Neural cell (in vitro differentiated cells): ENCODE measurements at regions not wholly inside any gene's neighbourhood (a gene's known extent, or its start where the extent isn't known, plus 50 kb on each side); places are given as distances from the start of the nearest gene placed in this dataset.

Experiments used
- H2AFZ ChIP-seq: fragments of 200-600, 300-800 bp; sonication (generic), shearing (Covaris generic); 2 replicates; pipeline ENCODE4 v1.6.0; 2014; ENCODE audit warnings: low read depth, mild to moderate bottlenecking, antibody characterized with exemption, low read length, moderate library complexity
- H3F3A ChIP-seq: fragments of 200-600 bp; shearing (Covaris generic); 2 replicates; pipeline ENCODE4 v1.6.1; 2016; ENCODE audit warnings: mild to moderate bottlenecking, moderate library complexity, mixed read lengths, antibody characterized with exemption, low read length; ENCODE audit not compliant: insufficient read depth, poor library complexity, severe bottlenecking
- H3K27ac ChIP-seq: fragments of 200-600, 300-800 bp; sonication (generic), shearing (Covaris generic); 2 replicates; pipeline ENCODE4 v1.5.1; 2014; ENCODE audit warnings: mild to moderate bottlenecking, low read length, moderate library complexity
- H3K27me3 ChIP-seq: fragments of 300-800, 200-600 bp; sonication (generic), shearing (Covaris generic); 2 replicates; pipeline ENCODE4 v1.6.0; 2014; ENCODE audit warnings: mild to moderate bottlenecking, low read depth, low read length, moderate library complexity; ENCODE audit not compliant: insufficient read depth
- H3K36me3 ChIP-seq: fragments of 300-800, 200-600 bp; sonication (generic), shearing (Covaris generic); 2 replicates; pipeline ENCODE4 v1.5.1; 2014; ENCODE audit warnings: mild to moderate bottlenecking, antibody characterized with exemption, low read length, moderate library complexity; ENCODE audit not compliant: insufficient read depth
- H3K4me2 ChIP-seq: fragments of 300-800, 200-600 bp; sonication (generic), shearing (Covaris generic); 2 replicates; pipeline ENCODE4 v1.6.0; 2014; ENCODE audit warnings: mild to moderate bottlenecking, low read length
- H3K4me3 ChIP-seq: fragments of 300-800, 200-600 bp; sonication (generic), shearing (Covaris generic); 2 replicates; pipeline ENCODE4 v1.5.1; 2014; ENCODE audit warnings: mild to moderate bottlenecking, low read length, moderate library complexity
- H3K79me2 ChIP-seq: fragments of 200-600 bp; shearing (Covaris generic); replicated peaks from 2 replicates; pipeline ENCODE4 v1.6.0; 2014; ENCODE audit warnings: mild to moderate bottlenecking, low read length, moderate library complexity; ENCODE audit not compliant: insufficient read depth
- H3K9ac ChIP-seq: fragments of 300-800, 200-600 bp; sonication (generic), shearing (Covaris generic); 2 replicates; pipeline ENCODE4 v1.6.1; 2016; ENCODE audit warnings: mild to moderate bottlenecking, low read length, mixed read lengths
- H3K9me2 ChIP-seq: fragments of 200-600 bp; shearing (Covaris generic); 2 replicates; pipeline ENCODE4 v1.6.1; 2016; ENCODE audit warnings: mild to moderate bottlenecking, low read length, mixed read lengths; ENCODE audit not compliant: insufficient read depth
- H3K9me3 ChIP-seq: fragments of 200-600, 300-800 bp; sonication (generic), shearing (Covaris generic); 2 replicates; pipeline ENCODE4 v1.6.1; 2016; ENCODE audit warnings: mild to moderate bottlenecking, mixed run types, low read length, moderate library complexity, mixed read lengths
- H4K20me1 ChIP-seq: fragments of 200-600 bp; shearing (Covaris generic); 2 replicates; pipeline ENCODE4 v1.6.1; 2016; ENCODE audit warnings: mild to moderate bottlenecking, mixed run types; ENCODE audit not compliant: insufficient read depth
- CTCF ChIP-seq: fragments of 450-650 bp; IDR thresholded peaks from 2 replicates; pipeline ENCODE4 v1.5.1; 2014; ENCODE audit warnings: antibody characterized with exemption, mild to moderate bottlenecking, moderate library complexity; ENCODE audit not compliant: poor library complexity, severe bottlenecking
- EZH2 ChIP-seq: fragments of 200-600, 300-800 bp; shearing (Covaris generic), sonication (generic); IDR thresholded peaks from 2 replicates; pipeline ENCODE4 v1.6.1; 2014; ENCODE audit warnings: antibody characterized with exemption, low read length, borderline replicate concordance, mild to moderate bottlenecking; ENCODE audit not compliant: insufficient read depth, poor library complexity, severe bottlenecking
- MXI1 ChIP-seq: fragments of 450-650 bp; conservative IDR thresholded peaks from 2 replicates; pipeline ENCODE4 v1.6.1; 2014; ENCODE audit warnings: antibody characterized with exemption, mild to moderate bottlenecking; ENCODE audit not compliant: poor library complexity, severe bottlenecking
- POLR2AphosphoS5 ChIP-seq: IDR thresholded peaks from 2 replicates; pipeline ENCODE4 v1.6.1; 2012
- RAD21 ChIP-seq: fragments of 450-650 bp; conservative IDR thresholded peaks from 2 replicates; pipeline ENCODE4 v1.6.1; 2014; ENCODE audit warnings: antibody characterized with exemption, mild to moderate bottlenecking, moderate library complexity
- SMC3 ChIP-seq: fragments of 450-650 bp; conservative IDR thresholded peaks from 2 replicates; pipeline ENCODE4 v1.6.1; 2014; ENCODE audit warnings: antibody characterized with exemption, mild to moderate bottlenecking, moderate library complexity; ENCODE audit not compliant: poor library complexity
- TAF1 ChIP-seq: IDR thresholded peaks from 2 replicates; pipeline ENCODE4 v1.6.1; 2012; ENCODE audit warnings: low read depth
- TF ChIP-seq, protein P1 (sequence below): IDR thresholded peaks from 2 replicates; pipeline ENCODE4 v1.6.1; 2012; ENCODE audit warnings: borderline replicate concordance

- Histone ChIP-seq H3K27ac (no peak overlapping the region), H3K4me3 (no peak overlapping the region), H3K79me2 (no peaks in the 10 kb centered on the region), H2AFZ (no peak overlapping the region), H3F3A (no peaks in the 10 kb centered on the region), H3K27me3 (no peaks in the 10 kb centered on the region), H3K9ac (no peak overlapping the region), H3K9me3 (no peaks in the 10 kb centered on the region), H3K4me2 (no peak overlapping the region), H3K9me2 (no peaks in the 10 kb centered on the region), H4K20me1 (no peaks in the 10 kb centered on the region), H3K36me3 (no peaks in the 10 kb centered on the region)
- TF ChIP-seq MXI1: no peak
- no peak for TF ChIP-seq EZH2
- no peak for TF ChIP-seq RAD21
- TF ChIP-seq TAF1: no peak
- TF ChIP-seq SMC3: no peak
- no peak for TF ChIP-seq POLR2AphosphoS5
Measured at GRCh38 chr11:21930408-21930807, 262.5 kb upstream of the ANO5 start.

DNA sequence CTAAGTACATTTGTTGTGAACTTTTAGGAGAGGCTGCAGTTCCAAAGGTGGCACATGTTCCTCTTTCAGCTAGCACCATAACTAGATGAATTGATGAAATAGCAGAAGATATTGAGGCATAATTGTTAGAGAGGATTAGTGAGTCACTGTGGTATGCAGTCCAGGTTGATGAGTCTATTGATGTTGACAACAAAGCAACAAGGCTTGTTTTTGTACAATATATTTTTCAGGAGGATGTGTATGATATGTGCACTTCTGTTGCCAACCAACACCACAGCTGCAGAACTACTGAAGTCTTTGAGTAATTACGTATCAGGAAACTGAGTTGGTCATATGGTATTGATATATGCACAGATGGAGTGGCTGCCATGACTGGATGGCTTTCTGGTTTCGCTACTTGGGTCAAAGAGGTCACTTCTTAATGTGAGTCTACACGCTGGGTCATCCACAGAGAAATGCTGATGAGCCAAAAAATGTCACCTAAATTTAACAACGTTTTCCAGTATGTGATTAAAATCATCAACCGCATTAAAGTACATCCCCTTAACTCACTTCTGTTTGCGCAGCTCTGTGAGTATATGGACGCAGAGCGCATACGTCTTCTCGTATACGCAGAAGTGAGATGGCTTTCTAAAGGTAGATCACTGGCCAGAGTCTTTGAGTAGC, 261.3 kb upstream of the ANO5 start:
- Histone ChIP-seq H3K27ac (no peak overlapping the region), H3F3A (no peaks in the 10 kb centered on the region), H3K36me3 (no peaks in the 10 kb centered on the region), H3K4me3 (no peak overlapping the region), H2AFZ (no peak overlapping the region), H3K9me3 (no peaks in the 10 kb centered on the region), H3K79me2 (no peaks in the 10 kb centered on the region), H3K4me2 (no peak overlapping the region), H3K9ac (no peak overlapping the region), H3K9me2 (no peaks in the 10 kb centered on the region), H3K27me3 (no peaks in the 10 kb centered on the region), H4K20me1 (no peaks in the 10 kb centered on the region)
- TF ChIP-seq CTCF: no peak
- TF ChIP-seq MXI1: no peak
- TF ChIP-seq EZH2: no peak
- TF ChIP-seq, protein P1, sequence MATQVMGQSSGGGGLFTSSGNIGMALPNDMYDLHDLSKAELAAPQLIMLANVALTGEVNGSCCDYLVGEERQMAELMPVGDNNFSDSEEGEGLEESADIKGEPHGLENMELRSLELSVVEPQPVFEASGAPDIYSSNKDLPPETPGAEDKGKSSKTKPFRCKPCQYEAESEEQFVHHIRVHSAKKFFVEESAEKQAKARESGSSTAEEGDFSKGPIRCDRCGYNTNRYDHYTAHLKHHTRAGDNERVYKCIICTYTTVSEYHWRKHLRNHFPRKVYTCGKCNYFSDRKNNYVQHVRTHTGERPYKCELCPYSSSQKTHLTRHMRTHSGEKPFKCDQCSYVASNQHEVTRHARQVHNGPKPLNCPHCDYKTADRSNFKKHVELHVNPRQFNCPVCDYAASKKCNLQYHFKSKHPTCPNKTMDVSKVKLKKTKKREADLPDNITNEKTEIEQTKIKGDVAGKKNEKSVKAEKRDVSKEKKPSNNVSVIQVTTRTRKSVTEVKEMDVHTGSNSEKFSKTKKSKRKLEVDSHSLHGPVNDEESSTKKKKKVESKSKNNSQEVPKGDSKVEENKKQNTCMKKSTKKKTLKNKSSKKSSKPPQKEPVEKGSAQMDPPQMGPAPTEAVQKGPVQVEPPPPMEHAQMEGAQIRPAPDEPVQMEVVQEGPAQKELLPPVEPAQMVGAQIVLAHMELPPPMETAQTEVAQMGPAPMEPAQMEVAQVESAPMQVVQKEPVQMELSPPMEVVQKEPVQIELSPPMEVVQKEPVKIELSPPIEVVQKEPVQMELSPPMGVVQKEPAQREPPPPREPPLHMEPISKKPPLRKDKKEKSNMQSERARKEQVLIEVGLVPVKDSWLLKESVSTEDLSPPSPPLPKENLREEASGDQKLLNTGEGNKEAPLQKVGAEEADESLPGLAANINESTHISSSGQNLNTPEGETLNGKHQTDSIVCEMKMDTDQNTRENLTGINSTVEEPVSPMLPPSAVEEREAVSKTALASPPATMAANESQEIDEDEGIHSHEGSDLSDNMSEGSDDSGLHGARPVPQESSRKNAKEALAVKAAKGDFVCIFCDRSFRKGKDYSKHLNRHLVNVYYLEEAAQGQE: no peak
- TF ChIP-seq POLR2AphosphoS5: no peak
- no peak for TF ChIP-seq SMC3
- TF ChIP-seq TAF1: no peak

GRCh38 chr11:21933095-21933494, 259.8 kb upstream of the ANO5 start:
- H3K27me3 ChIP-seq: no peaks in the 10 kb centered on the region
- H3K9me2 ChIP-seq: no peaks in the 10 kb centered on the region
- H4K20me1 ChIP-seq: no peaks in the 10 kb centered on the region
- H3K27ac ChIP-seq: no peak overlapping the region
- no peaks in the 10 kb centered on the region for H3K36me3 ChIP-seq
- H2AFZ ChIP-seq: no peak overlapping the region
- TF ChIP-seq POLR2AphosphoS5 (no peak), RAD21 (peak; percentile 18), CTCF (peak; percentile 27)
- H3F3A ChIP-seq: no peaks in the 10 kb centered on the region
- H3K4me2 ChIP-seq: no peak overlapping the region
- no peaks in the 10 kb centered on the region for H3K79me2 ChIP-seq
- no peak overlapping the region for H3K4me3 ChIP-seq
- H3K9me3 ChIP-seq: no peaks in the 10 kb centered on the region
- no peak overlapping the region for H3K9ac ChIP-seq
